ENCODE measurements at regions not wholly inside any gene's neighbourhood (a gene's known extent, or its start where the extent isn't known, plus 50 kb on each side); places are given as distances from the start of the nearest gene placed in this dataset.

GRCh38 chr2:129864719-129865118 lies 114.7 kb upstream of the RAB6C start:
- no peak for DNase-seq (ENCODE audit: low read depth)
- H3K4me3 ChIP-seq (ENCODE audit: low read depth, low read length) = no peak overlapping the region
- no peak for TF ChIP-seq CTCF (IDR thresholded peaks at IDR 0.05; ENCODE audit: control insufficient read depth, extremely low read depth, insufficient read depth)

GRCh38 chr2:129865976-129866375 lies 113.5 kb upstream of the RAB6C start:
- TF ChIP-seq CTCF (IDR thresholded peaks at IDR 0.05; ENCODE audit: control insufficient read depth, extremely low read depth, insufficient read depth) = no peak
- no peak for DNase-seq (ENCODE audit: low read depth)
- no peak overlapping the region for H3K4me3 ChIP-seq (ENCODE audit: low read depth, low read length)

- DNase-seq (ENCODE audit: low read depth) = no peak
- no peak overlapping the region for H3K4me3 ChIP-seq (ENCODE audit: low read depth, low read length)
- TF ChIP-seq CTCF (IDR thresholded peaks at IDR 0.05; ENCODE audit: control insufficient read depth, extremely low read depth, insufficient read depth) = no peak
These were observed 113.1 kb upstream of the RAB6C start for GRCh38 chr2:129866391-129866790.

- H3K4me3 ChIP-seq (ENCODE audit: low read depth, low read length) = no peak overlapping the region
- TF ChIP-seq CTCF (IDR thresholded peaks at IDR 0.05; ENCODE audit: control insufficient read depth, extremely low read depth, insufficient read depth) = no peak
- DNase-seq (ENCODE audit: low read depth) = no peak
These were observed 111.3 kb upstream of the RAB6C start for GRCh38 chr2:129868151-129868550.

GRCh38 chr2:129870685-129871241 lies 108.7 kb upstream of the RAB6C start:
- no peak overlapping the region for H3K4me3 ChIP-seq (ENCODE audit: low read depth, low read length)
- TF ChIP-seq CTCF (IDR thresholded peaks at IDR 0.05; ENCODE audit: control insufficient read depth, extremely low read depth, insufficient read depth) = no peak
- no peak for DNase-seq (ENCODE audit: low read depth)

GRCh38 chr2:129872446-129872845 lies 107.0 kb upstream of the RAB6C start:
- DNase-seq (ENCODE audit: low read depth) = no peak
- H3K4me3 ChIP-seq (ENCODE audit: low read depth, low read length) = no peak overlapping the region
- no peak for TF ChIP-seq CTCF (IDR thresholded peaks at IDR 0.05; ENCODE audit: control insufficient read depth, extremely low read depth, insufficient read depth)

GRCh38 chr2:129876541-129876940 lies 102.9 kb upstream of the RAB6C start:
- TF ChIP-seq CTCF (IDR thresholded peaks at IDR 0.05; ENCODE audit: control insufficient read depth, extremely low read depth, insufficient read depth) = no peak
- no peak for DNase-seq (ENCODE audit: low read depth)
- peak overlapping the region; percentile 59 for H3K4me3 ChIP-seq (ENCODE audit: low read depth, low read length)

Data from LNCaP clone FGC (cell line).